Neural cell (in vitro differentiated cells): ENCODE measurements at regions not wholly inside any gene's neighbourhood (a gene's known extent, or its start where the extent isn't known, plus 50 kb on each side); places are given as distances from the start of the nearest gene placed in this dataset.

Experiments used
- H2AFZ ChIP-seq: fragments of 200-600, 300-800 bp; sonication (generic), shearing (Covaris generic); 2 replicates; pipeline ENCODE4 v1.6.0; 2014; ENCODE audit warnings: low read depth, mild to moderate bottlenecking, antibody characterized with exemption, low read length, moderate library complexity
- H3F3A ChIP-seq: fragments of 200-600 bp; shearing (Covaris generic); 2 replicates; pipeline ENCODE4 v1.6.1; 2016; ENCODE audit warnings: mild to moderate bottlenecking, moderate library complexity, mixed read lengths, antibody characterized with exemption, low read length; ENCODE audit not compliant: insufficient read depth, poor library complexity, severe bottlenecking
- H3K27ac ChIP-seq: fragments of 200-600, 300-800 bp; sonication (generic), shearing (Covaris generic); 2 replicates; pipeline ENCODE4 v1.5.1; 2014; ENCODE audit warnings: mild to moderate bottlenecking, low read length, moderate library complexity
- H3K27me3 ChIP-seq: fragments of 300-800, 200-600 bp; sonication (generic), shearing (Covaris generic); 2 replicates; pipeline ENCODE4 v1.6.0; 2014; ENCODE audit warnings: mild to moderate bottlenecking, low read depth, low read length, moderate library complexity; ENCODE audit not compliant: insufficient read depth
- H3K36me3 ChIP-seq: fragments of 300-800, 200-600 bp; sonication (generic), shearing (Covaris generic); 2 replicates; pipeline ENCODE4 v1.5.1; 2014; ENCODE audit warnings: mild to moderate bottlenecking, antibody characterized with exemption, low read length, moderate library complexity; ENCODE audit not compliant: insufficient read depth
- H3K4me2 ChIP-seq: fragments of 300-800, 200-600 bp; sonication (generic), shearing (Covaris generic); 2 replicates; pipeline ENCODE4 v1.6.0; 2014; ENCODE audit warnings: mild to moderate bottlenecking, low read length
- H3K4me3 ChIP-seq: fragments of 300-800, 200-600 bp; sonication (generic), shearing (Covaris generic); 2 replicates; pipeline ENCODE4 v1.5.1; 2014; ENCODE audit warnings: mild to moderate bottlenecking, low read length, moderate library complexity
- H3K79me2 ChIP-seq: fragments of 200-600 bp; shearing (Covaris generic); replicated peaks from 2 replicates; pipeline ENCODE4 v1.6.0; 2014; ENCODE audit warnings: mild to moderate bottlenecking, low read length, moderate library complexity; ENCODE audit not compliant: insufficient read depth
- H3K9ac ChIP-seq: fragments of 300-800, 200-600 bp; sonication (generic), shearing (Covaris generic); 2 replicates; pipeline ENCODE4 v1.6.1; 2016; ENCODE audit warnings: mild to moderate bottlenecking, low read length, mixed read lengths
- H3K9me2 ChIP-seq: fragments of 200-600 bp; shearing (Covaris generic); 2 replicates; pipeline ENCODE4 v1.6.1; 2016; ENCODE audit warnings: mild to moderate bottlenecking, low read length, mixed read lengths; ENCODE audit not compliant: insufficient read depth
- H3K9me3 ChIP-seq: fragments of 200-600, 300-800 bp; sonication (generic), shearing (Covaris generic); 2 replicates; pipeline ENCODE4 v1.6.1; 2016; ENCODE audit warnings: mild to moderate bottlenecking, mixed run types, low read length, moderate library complexity, mixed read lengths
- H4K20me1 ChIP-seq: fragments of 200-600 bp; shearing (Covaris generic); 2 replicates; pipeline ENCODE4 v1.6.1; 2016; ENCODE audit warnings: mild to moderate bottlenecking, mixed run types; ENCODE audit not compliant: insufficient read depth
- EP300 ChIP-seq: fragments of 450-650 bp; conservative IDR thresholded peaks from 2 replicates; pipeline ENCODE4 v1.6.1; 2014; ENCODE audit warnings: antibody characterized with exemption, mild to moderate bottlenecking, moderate library complexity; ENCODE audit not compliant: poor library complexity, severe bottlenecking
- EZH2 ChIP-seq: fragments of 200-600, 300-800 bp; shearing (Covaris generic), sonication (generic); IDR thresholded peaks from 2 replicates; pipeline ENCODE4 v1.6.1; 2014; ENCODE audit warnings: antibody characterized with exemption, low read length, borderline replicate concordance, mild to moderate bottlenecking; ENCODE audit not compliant: insufficient read depth, poor library complexity, severe bottlenecking
- MXI1 ChIP-seq: fragments of 450-650 bp; conservative IDR thresholded peaks from 2 replicates; pipeline ENCODE4 v1.6.1; 2014; ENCODE audit warnings: antibody characterized with exemption, mild to moderate bottlenecking; ENCODE audit not compliant: poor library complexity, severe bottlenecking
- POLR2AphosphoS5 ChIP-seq: IDR thresholded peaks from 2 replicates; pipeline ENCODE4 v1.6.1; 2012
- RAD21 ChIP-seq: fragments of 450-650 bp; conservative IDR thresholded peaks from 2 replicates; pipeline ENCODE4 v1.6.1; 2014; ENCODE audit warnings: antibody characterized with exemption, mild to moderate bottlenecking, moderate library complexity
- SMC3 ChIP-seq: fragments of 450-650 bp; conservative IDR thresholded peaks from 2 replicates; pipeline ENCODE4 v1.6.1; 2014; ENCODE audit warnings: antibody characterized with exemption, mild to moderate bottlenecking, moderate library complexity; ENCODE audit not compliant: poor library complexity
- TAF1 ChIP-seq: IDR thresholded peaks from 2 replicates; pipeline ENCODE4 v1.6.1; 2012; ENCODE audit warnings: low read depth
- TF ChIP-seq, protein P1 (sequence below): IDR thresholded peaks from 2 replicates; pipeline ENCODE4 v1.6.1; 2012; ENCODE audit warnings: borderline replicate concordance
- TF ChIP-seq, protein P2 (sequence below): fragments of 450-650 bp; IDR thresholded peaks from 2 replicates; pipeline ENCODE4 v1.5.1; 2014; ENCODE audit warnings: antibody characterized with exemption, mild to moderate bottlenecking, moderate library complexity; ENCODE audit not compliant: poor library complexity, severe bottlenecking

DNA sequence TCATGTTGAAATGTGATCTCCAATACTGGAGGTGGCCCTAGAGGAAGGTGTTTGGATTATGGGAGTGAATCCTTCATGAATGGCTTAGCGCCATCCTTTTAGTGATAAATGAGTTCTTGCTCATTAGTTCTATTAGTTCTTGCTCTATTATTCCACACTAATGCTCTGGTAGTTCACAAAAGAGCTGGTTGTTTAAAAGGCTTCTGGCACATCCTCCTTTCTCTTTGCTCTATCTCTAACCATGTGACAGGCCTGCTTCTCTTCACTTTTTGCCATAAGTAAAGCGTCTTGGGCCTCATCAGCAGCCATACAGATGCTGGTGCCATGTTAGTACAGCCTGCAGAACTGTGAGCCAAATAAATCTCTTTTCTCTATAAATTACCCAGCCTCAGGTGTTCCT is 469.9 kb downstream of the GUCY1A2 start:
- H3K9me3 ChIP-seq = no peaks in the 10 kb centered on the region
- H2AFZ ChIP-seq = no peak overlapping the region
- H3K79me2 ChIP-seq = no peaks in the 10 kb centered on the region
- TF ChIP-seq, protein P1, sequence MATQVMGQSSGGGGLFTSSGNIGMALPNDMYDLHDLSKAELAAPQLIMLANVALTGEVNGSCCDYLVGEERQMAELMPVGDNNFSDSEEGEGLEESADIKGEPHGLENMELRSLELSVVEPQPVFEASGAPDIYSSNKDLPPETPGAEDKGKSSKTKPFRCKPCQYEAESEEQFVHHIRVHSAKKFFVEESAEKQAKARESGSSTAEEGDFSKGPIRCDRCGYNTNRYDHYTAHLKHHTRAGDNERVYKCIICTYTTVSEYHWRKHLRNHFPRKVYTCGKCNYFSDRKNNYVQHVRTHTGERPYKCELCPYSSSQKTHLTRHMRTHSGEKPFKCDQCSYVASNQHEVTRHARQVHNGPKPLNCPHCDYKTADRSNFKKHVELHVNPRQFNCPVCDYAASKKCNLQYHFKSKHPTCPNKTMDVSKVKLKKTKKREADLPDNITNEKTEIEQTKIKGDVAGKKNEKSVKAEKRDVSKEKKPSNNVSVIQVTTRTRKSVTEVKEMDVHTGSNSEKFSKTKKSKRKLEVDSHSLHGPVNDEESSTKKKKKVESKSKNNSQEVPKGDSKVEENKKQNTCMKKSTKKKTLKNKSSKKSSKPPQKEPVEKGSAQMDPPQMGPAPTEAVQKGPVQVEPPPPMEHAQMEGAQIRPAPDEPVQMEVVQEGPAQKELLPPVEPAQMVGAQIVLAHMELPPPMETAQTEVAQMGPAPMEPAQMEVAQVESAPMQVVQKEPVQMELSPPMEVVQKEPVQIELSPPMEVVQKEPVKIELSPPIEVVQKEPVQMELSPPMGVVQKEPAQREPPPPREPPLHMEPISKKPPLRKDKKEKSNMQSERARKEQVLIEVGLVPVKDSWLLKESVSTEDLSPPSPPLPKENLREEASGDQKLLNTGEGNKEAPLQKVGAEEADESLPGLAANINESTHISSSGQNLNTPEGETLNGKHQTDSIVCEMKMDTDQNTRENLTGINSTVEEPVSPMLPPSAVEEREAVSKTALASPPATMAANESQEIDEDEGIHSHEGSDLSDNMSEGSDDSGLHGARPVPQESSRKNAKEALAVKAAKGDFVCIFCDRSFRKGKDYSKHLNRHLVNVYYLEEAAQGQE = no peak
- no peak for TF ChIP-seq POLR2AphosphoS5
- TF ChIP-seq SMC3 = no peak
- no peak for TF ChIP-seq TAF1
- no peak for TF ChIP-seq EP300
- TF ChIP-seq, protein P2, sequence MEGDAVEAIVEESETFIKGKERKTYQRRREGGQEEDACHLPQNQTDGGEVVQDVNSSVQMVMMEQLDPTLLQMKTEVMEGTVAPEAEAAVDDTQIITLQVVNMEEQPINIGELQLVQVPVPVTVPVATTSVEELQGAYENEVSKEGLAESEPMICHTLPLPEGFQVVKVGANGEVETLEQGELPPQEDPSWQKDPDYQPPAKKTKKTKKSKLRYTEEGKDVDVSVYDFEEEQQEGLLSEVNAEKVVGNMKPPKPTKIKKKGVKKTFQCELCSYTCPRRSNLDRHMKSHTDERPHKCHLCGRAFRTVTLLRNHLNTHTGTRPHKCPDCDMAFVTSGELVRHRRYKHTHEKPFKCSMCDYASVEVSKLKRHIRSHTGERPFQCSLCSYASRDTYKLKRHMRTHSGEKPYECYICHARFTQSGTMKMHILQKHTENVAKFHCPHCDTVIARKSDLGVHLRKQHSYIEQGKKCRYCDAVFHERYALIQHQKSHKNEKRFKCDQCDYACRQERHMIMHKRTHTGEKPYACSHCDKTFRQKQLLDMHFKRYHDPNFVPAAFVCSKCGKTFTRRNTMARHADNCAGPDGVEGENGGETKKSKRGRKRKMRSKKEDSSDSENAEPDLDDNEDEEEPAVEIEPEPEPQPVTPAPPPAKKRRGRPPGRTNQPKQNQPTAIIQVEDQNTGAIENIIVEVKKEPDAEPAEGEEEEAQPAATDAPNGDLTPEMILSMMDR = no peak
- no peak for TF ChIP-seq RAD21
- TF ChIP-seq MXI1 = no peak
- TF ChIP-seq EZH2 = no peak
- no peak overlapping the region for H3K9ac ChIP-seq
- H3K36me3 ChIP-seq = no peaks in the 10 kb centered on the region
- no peaks in the 10 kb centered on the region for H3K27me3 ChIP-seq
- H3K4me2 ChIP-seq = no peak overlapping the region
- no peaks in the 10 kb centered on the region for H4K20me1 ChIP-seq
- no peaks in the 10 kb centered on the region for H3K9me2 ChIP-seq
- H3K4me3 ChIP-seq = no peak overlapping the region
- no peak overlapping the region for H3K27ac ChIP-seq
- no peaks in the 10 kb centered on the region for H3F3A ChIP-seq

DNA sequence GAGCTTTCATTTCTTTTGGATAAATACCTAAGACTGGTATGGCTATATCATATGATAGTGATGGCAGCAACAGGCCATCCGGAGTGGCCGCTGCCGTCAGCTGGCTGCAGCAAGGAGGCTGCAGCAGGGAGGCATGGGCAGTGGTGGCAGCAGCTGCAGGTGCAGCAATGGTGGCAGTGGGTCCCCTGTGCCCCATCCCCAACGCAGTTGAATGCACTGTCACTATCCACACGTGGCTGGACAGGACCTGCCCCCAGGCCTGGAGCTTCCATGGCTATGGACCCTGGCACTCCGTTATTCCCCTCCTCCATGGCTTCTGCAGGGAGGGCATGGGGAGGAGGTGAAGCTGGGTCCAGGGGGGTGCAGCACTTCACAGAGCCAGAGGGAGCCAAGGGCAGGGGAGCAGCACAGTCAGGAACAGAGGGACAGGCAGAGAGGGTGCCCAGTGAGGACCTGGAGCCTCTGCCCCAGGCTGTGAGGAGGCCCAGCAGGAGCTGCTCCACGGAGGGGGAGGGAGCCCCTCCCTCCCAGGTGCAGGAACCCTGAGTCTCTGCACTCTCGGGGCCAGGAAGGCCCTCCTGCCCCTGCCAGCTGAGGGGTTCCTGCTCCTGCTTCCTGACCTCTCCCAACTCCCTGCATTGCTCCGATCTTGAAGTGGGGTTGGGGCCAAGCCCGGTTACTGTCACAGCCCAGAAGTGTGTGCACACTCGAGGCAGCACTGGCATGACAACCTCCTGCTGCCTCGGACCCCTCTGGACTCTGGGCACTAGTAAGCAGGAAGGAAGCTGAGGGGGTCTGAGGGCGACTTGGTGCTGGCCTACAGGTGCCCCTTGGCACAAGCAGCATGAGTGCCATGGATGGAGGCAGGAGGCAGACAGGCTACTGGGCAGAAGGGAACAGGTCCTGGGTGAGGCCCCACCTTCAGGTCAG is 466.3 kb downstream of the GUCY1A2 start:
- Histone ChIP-seq H3K27ac (no peak overlapping the region), H4K20me1 (no peaks in the 10 kb centered on the region), H3F3A (no peaks in the 10 kb centered on the region), H2AFZ (no peak overlapping the region), H3K36me3 (no peaks in the 10 kb centered on the region), H3K9ac (no peak overlapping the region), H3K9me2 (no peaks in the 10 kb centered on the region), H3K27me3 (no peaks in the 10 kb centered on the region), H3K4me3 (no peak overlapping the region), H3K79me2 (no peaks in the 10 kb centered on the region), H3K9me3 (no peaks in the 10 kb centered on the region), H3K4me2 (no peak overlapping the region)
- TF ChIP-seq, protein P1 = no peak
- no peak for TF ChIP-seq RAD21
- TF ChIP-seq, protein P2 = no peak
- TF ChIP-seq TAF1 = no peak
- no peak for TF ChIP-seq MXI1
- no peak for TF ChIP-seq EZH2
- TF ChIP-seq EP300 = no peak
- TF ChIP-seq SMC3 = no peak
- TF ChIP-seq POLR2AphosphoS5 = no peak
